ENCODE measurements at regions not wholly inside any gene's neighbourhood (a gene's known extent, or its start where the extent isn't known, plus 50 kb on each side); places are given as distances from the start of the nearest gene placed in this dataset.
"Not testable (repeated sequence)": the region's sequence is repeated elsewhere in the genome, so short reads cannot be mapped to it uniquely, and the experiment has no call there.

DNA sequence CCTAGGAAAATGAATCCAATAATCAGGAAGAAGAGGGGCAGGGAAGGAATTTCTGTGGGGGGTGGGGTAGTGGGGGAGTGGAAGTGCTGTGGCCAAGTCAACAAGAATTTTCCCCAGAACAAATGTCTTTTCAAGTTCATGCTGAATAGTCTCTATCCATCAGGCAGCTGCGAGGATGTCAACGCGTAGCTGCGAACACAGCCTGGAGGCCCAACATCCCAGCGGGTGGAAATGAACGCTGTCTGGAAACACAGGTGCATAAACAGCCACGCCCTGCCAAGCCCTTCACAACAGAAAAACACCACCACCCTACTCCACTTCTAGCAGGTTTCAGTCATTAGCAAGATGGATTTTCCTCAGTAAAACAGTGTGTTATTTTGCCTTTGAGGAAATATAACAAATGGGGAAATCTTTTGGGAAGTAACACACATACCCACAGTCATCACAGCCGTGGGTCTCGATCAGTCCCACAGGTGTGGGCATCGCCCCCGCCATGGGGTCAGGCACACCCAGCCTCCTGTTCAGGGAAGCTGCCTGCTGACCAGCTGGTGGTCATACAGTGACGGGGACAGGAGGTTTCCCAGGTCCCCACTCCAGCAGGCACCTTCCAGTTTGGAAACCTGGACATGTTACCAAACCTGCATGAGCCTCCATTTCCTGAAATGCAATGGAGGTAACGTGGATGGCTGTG lies 112.1 kb upstream of the THBS2 start:
- no peaks in the 10 kb centered on the region for H3K36me3 Mint-ChIP-seq (ENCODE audit: unreplicated experiment)

GRCh38 chr6:169363590-169363989 lies 109.9 kb upstream of the THBS2 start:
- Mint-ChIP-seq H3K4me3 (ENCODE audit: unreplicated experiment) (no peak overlapping the region), H3K27me3 (ENCODE audit: unreplicated experiment) (peaks cover 18% of the 10 kb centered on the region), H3K27ac (ENCODE audit: unreplicated experiment) (no peak overlapping the region), H3K4me1 (ENCODE audit: unreplicated experiment) (no peaks in the 10 kb centered on the region), H3K9me3 (ENCODE audit: unreplicated experiment) (no peaks in the 10 kb centered on the region), H3K36me3 (ENCODE audit: unreplicated experiment) (no peaks in the 10 kb centered on the region)
- no peak for TF ChIP-seq CTCF (IDR thresholded peaks at IDR 0.05)
- DNase-seq (ENCODE audit: extremely low spot score, unreplicated experiment), result no peak

More for the DNA sequence above, 112.1 kb upstream of the THBS2 start:
- Mint-ChIP-seq H3K9me3 (ENCODE audit: unreplicated experiment) (no peaks in the 10 kb centered on the region), H3K4me3 (ENCODE audit: unreplicated experiment) (no peak overlapping the region), H3K27ac (ENCODE audit: unreplicated experiment) (no peak overlapping the region), H3K4me1 (ENCODE audit: unreplicated experiment) (no peaks in the 10 kb centered on the region), H3K27me3 (ENCODE audit: unreplicated experiment) (peaks cover 9% of the 10 kb centered on the region)
- no peak for DNase-seq (ENCODE audit: extremely low spot score, unreplicated experiment)
- no peak for TF ChIP-seq CTCF (IDR thresholded peaks at IDR 0.05)

- H3K4me1 Mint-ChIP-seq (ENCODE audit: unreplicated experiment), result no peaks in the 10 kb centered on the region
- H3K4me3 Mint-ChIP-seq (ENCODE audit: unreplicated experiment), result no peak overlapping the region
- no peaks in the 10 kb centered on the region for H3K9me3 Mint-ChIP-seq (ENCODE audit: unreplicated experiment)
- no peak for TF ChIP-seq CTCF (IDR thresholded peaks at IDR 0.05)
- H3K27me3 Mint-ChIP-seq (ENCODE audit: unreplicated experiment), result peaks cover 21% of the 10 kb centered on the region
- no peak for DNase-seq (ENCODE audit: extremely low spot score, unreplicated experiment)
- no peak overlapping the region for H3K27ac Mint-ChIP-seq (ENCODE audit: unreplicated experiment)
- H3K36me3 Mint-ChIP-seq (ENCODE audit: unreplicated experiment), result no peaks in the 10 kb centered on the region
Observed at GRCh38 chr6:169362501-169363121, 109.0 kb upstream of the THBS2 start.

DNA sequence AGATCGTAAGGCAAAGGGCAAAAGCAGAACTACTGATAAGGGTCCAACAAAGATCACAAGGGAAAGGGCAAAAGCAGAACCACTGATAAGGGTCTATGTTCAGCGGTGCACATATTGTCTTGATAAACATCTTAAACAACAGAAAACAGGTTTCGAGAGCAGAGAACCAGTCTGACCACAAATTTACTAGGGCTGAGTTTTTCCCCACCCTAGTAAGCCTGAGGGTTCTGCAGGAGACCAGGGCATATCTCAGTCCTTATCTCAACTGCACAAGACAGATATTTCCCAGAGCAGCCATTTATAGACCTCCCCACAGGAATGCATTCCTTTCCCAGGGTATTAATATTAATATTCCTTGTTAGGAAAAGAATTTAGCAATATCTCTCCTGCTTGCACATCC lies 101.4 kb upstream of the THBS2 start:
- H3K4me1 Mint-ChIP-seq (ENCODE audit: unreplicated experiment); H3K4me3 Mint-ChIP-seq (ENCODE audit: unreplicated experiment); H3K27ac Mint-ChIP-seq (ENCODE audit: unreplicated experiment); DNase-seq (ENCODE audit: extremely low spot score, unreplicated experiment); H3K36me3 Mint-ChIP-seq (ENCODE audit: unreplicated experiment): not testable (repeated sequence)
- Mint-ChIP-seq H3K27me3 (ENCODE audit: unreplicated experiment) (peaks cover 42% of the 10 kb centered on the region), H3K9me3 (ENCODE audit: unreplicated experiment) (peaks cover 28% of the 10 kb centered on the region)

- TF ChIP-seq CTCF (IDR thresholded peaks at IDR 0.05), result no peak
- H3K4me1 Mint-ChIP-seq (ENCODE audit: unreplicated experiment), result peaks cover 22% of the 10 kb centered on the region
- no peaks in the 10 kb centered on the region for H3K9me3 Mint-ChIP-seq (ENCODE audit: unreplicated experiment)
- peaks cover 21% of the 10 kb centered on the region for H3K27me3 Mint-ChIP-seq (ENCODE audit: unreplicated experiment)
- no peak overlapping the region for H3K27ac Mint-ChIP-seq (ENCODE audit: unreplicated experiment)
- no peak overlapping the region for H3K4me3 Mint-ChIP-seq (ENCODE audit: unreplicated experiment)
- no peaks in the 10 kb centered on the region for H3K36me3 Mint-ChIP-seq (ENCODE audit: unreplicated experiment)
- no peak for DNase-seq (ENCODE audit: extremely low spot score, unreplicated experiment)
Observed at GRCh38 chr6:169345146-169345545, 91.5 kb upstream of the THBS2 start.

All from osteocyte (in vitro differentiated cells).